ENCODE measurements at regions not wholly inside any gene's neighbourhood (a gene's known extent, or its start where the extent isn't known, plus 50 kb on each side); places are given as distances from the start of the nearest gene placed in this dataset.

DNA sequence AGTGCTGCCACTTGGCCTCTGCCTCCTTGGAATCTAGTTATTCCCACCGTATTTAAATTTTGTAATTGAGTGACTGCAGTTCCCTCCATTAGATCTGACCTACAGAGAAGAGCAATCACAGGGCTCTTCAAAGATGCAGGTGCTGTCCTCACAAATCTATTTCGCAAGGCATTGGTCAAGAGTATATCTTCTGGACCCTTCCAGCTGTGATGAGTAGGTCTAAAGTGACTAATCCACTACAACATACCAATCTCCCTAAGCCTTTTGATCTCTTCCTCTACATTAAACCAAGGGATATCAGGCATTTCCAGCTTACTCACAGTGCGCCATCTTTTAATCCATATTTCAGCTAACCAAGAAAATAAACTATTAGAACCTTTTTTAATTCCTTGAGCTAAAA, 65.1 kb upstream of the COL3A1 start:
- H3K36me3 ChIP-seq (ENCODE audit: control insufficient read depth, insufficient read depth, low read length) = no peaks in the 10 kb centered on the region
- CTCF ChIA-PET = no interaction called here
- POLR2A ChIA-PET = no interaction called here

DNA sequence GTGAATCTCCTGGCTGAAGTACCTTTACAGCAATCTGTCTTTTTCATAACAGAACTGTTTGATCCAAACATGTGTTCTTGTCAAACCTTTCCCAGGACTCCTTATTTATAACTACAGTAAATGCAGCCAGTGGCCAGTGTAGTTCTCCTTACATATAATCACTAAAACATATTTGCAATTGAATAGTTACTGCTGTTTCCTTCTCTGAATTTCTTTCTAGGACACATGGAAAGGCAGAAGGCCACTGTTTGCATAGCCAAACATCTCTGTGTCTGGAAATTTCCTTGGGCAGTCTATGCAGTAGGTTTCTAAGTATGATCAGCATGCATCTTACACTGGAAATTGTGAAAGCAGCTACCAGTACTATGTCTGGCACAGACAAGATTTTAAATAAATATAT, 57.4 kb upstream of the COL3A1 start:
- Histone ChIP-seq H3K36me3 (ENCODE audit: control insufficient read depth, insufficient read depth, low read length) (no peaks in the 10 kb centered on the region), H3K9me3 (no peaks in the 10 kb centered on the region), H3K27me3 (replicated peaks; ENCODE audit: control insufficient read depth, insufficient read depth, low read length) (no peaks in the 10 kb centered on the region), H3K4me1 (no peaks in the 10 kb centered on the region), H3K4me3 (ENCODE audit: low read depth, low read length) (no peak overlapping the region)
- ChIA-PET POLR2A (no interaction called here), CTCF (no interaction called here)
- DNase-seq = no peak
- Mint-ChIP-seq H3K27me3 (ENCODE audit: insufficient read depth, unreplicated experiment) (no peaks in the 10 kb centered on the region), H3K9me3 (ENCODE audit: unreplicated experiment) (no peaks in the 10 kb centered on the region), H3K4me3 (ENCODE audit: unreplicated experiment) (no peak overlapping the region), H3K27ac (ENCODE audit: unreplicated experiment) (no peak overlapping the region), H3K4me1 (ENCODE audit: low read depth, unreplicated experiment) (no peaks in the 10 kb centered on the region), H3K36me3 (ENCODE audit: insufficient read depth, unreplicated experiment) (no peaks in the 10 kb centered on the region)
- no TSS peak for BruUV-seq (replicated peaks)
- intact Hi-C loops (cut with micrococcal nuclease; ENCODE audit: unreplicated experiment) = no loop called here
- TF ChIP-seq, protein P1, sequence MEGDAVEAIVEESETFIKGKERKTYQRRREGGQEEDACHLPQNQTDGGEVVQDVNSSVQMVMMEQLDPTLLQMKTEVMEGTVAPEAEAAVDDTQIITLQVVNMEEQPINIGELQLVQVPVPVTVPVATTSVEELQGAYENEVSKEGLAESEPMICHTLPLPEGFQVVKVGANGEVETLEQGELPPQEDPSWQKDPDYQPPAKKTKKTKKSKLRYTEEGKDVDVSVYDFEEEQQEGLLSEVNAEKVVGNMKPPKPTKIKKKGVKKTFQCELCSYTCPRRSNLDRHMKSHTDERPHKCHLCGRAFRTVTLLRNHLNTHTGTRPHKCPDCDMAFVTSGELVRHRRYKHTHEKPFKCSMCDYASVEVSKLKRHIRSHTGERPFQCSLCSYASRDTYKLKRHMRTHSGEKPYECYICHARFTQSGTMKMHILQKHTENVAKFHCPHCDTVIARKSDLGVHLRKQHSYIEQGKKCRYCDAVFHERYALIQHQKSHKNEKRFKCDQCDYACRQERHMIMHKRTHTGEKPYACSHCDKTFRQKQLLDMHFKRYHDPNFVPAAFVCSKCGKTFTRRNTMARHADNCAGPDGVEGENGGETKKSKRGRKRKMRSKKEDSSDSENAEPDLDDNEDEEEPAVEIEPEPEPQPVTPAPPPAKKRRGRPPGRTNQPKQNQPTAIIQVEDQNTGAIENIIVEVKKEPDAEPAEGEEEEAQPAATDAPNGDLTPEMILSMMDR (IDR thresholded peaks at IDR 0.05; ENCODE audit: insufficient read depth in 1 of 2, low read depth in 1 of 2, low read length in 1 of 2, severe bottlenecking in 1 of 2, unreplicated experiment in 1 of 2) = no peak

More for the DNA sequence above, 65.1 kb upstream of the COL3A1 start:
- TF ChIP-seq, protein P1 (IDR thresholded peaks at IDR 0.05; ENCODE audit: insufficient read depth in 1 of 2, low read depth in 1 of 2, low read length in 1 of 2, severe bottlenecking in 1 of 2, unreplicated experiment in 1 of 2) = no peak
- Histone ChIP-seq H3K9me3 (no peaks in the 10 kb centered on the region), H3K27me3 (replicated peaks; ENCODE audit: control insufficient read depth, insufficient read depth, low read length) (no peaks in the 10 kb centered on the region), H3K4me3 (ENCODE audit: low read depth, low read length) (no peak overlapping the region), H3K4me1 (no peaks in the 10 kb centered on the region; the same call in 1 of the 2 replicates)
- Mint-ChIP-seq H3K4me3 (ENCODE audit: unreplicated experiment) (no peak overlapping the region), H3K9me3 (ENCODE audit: unreplicated experiment) (peaks cover 12% of the 10 kb centered on the region), H3K27me3 (ENCODE audit: insufficient read depth, unreplicated experiment) (no peaks in the 10 kb centered on the region), H3K27ac (ENCODE audit: unreplicated experiment) (no peak overlapping the region), H3K36me3 (ENCODE audit: insufficient read depth, unreplicated experiment) (no peaks in the 10 kb centered on the region), H3K4me1 (ENCODE audit: low read depth, unreplicated experiment) (no peaks in the 10 kb centered on the region)
- no peak for DNase-seq
- intact Hi-C loops (cut with micrococcal nuclease; ENCODE audit: unreplicated experiment) = no loop called here
- no TSS peak for BruUV-seq (replicated peaks)

DNA sequence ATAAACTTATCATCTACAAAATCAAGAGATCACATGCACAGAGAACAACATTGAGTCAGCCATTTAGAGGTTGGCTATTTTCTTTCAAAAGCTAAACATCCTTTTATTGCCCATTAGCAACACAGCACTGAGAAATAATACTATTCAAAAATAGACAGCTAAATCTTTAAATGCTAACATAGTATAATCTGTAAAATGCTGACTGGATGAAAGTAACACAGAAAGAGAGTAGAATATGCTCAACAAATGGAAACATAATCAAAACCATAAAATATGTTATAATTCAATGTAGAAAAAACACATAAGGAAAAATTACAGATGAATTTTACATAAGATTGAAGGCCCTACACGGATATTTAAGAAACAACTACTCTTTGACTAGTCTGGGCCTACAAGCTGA, 56.5 kb upstream of the COL3A1 start:
- intact Hi-C loops (cut with micrococcal nuclease; ENCODE audit: unreplicated experiment) = no loop called here
- no peak overlapping the region for H3K27ac Mint-ChIP-seq (ENCODE audit: unreplicated experiment)
- no TSS peak for BruUV-seq (replicated peaks)

More for the DNA sequence above, 56.5 kb upstream of the COL3A1 start:
- Mint-ChIP-seq H3K36me3 (ENCODE audit: insufficient read depth, unreplicated experiment) (no peaks in the 10 kb centered on the region), H3K4me1 (ENCODE audit: low read depth, unreplicated experiment) (no peaks in the 10 kb centered on the region), H3K27me3 (ENCODE audit: insufficient read depth, unreplicated experiment) (no peaks in the 10 kb centered on the region), H3K4me3 (ENCODE audit: unreplicated experiment) (no peak overlapping the region), H3K9me3 (ENCODE audit: unreplicated experiment) (no peaks in the 10 kb centered on the region)
- Histone ChIP-seq H3K4me3 (ENCODE audit: low read depth, low read length) (no peak overlapping the region), H3K9me3 (no peaks in the 10 kb centered on the region), H3K4me1 (no peaks in the 10 kb centered on the region), H3K36me3 (ENCODE audit: control insufficient read depth, insufficient read depth, low read length) (no peaks in the 10 kb centered on the region), H3K27me3 (replicated peaks; ENCODE audit: control insufficient read depth, insufficient read depth, low read length) (no peaks in the 10 kb centered on the region)
- CTCF ChIA-PET = no interaction called here
- DNase-seq = no peak
- POLR2A ChIA-PET = no interaction called here
- TF ChIP-seq, protein P1 (IDR thresholded peaks at IDR 0.05; ENCODE audit: insufficient read depth in 1 of 2, low read depth in 1 of 2, low read length in 1 of 2, severe bottlenecking in 1 of 2, unreplicated experiment in 1 of 2) = no peak

All from Caco-2 (cell line).